GM12878 (cell line): ENCODE measurements at regions not wholly inside any gene's neighbourhood (a gene's known extent, or its start where the extent isn't known, plus 50 kb on each side); places are given as distances from the start of the nearest gene placed in this dataset.

Experiments
- BACH1 ChIP-seq: fragments of 450-650 bp; IDR thresholded peaks from 2 replicates; pipeline ENCODE4 v1.6.1; 2017; ENCODE audit warnings: mild to moderate bottlenecking, borderline replicate concordance
- EGR1 ChIP-seq, 2 experiments: IDR thresholded peaks; 1 replicate in 1 of 2; 2 replicates in 1 of 2; pipeline ENCODE4 v1.6.1; 2011 to 2012; ENCODE audit warnings: low read depth in 2 of 2, low read length in 2 of 2, borderline replicate concordance in 1 of 2, mild to moderate bottlenecking in 1 of 2, moderate library complexity in 1 of 2
- HDAC6 ChIP-seq: fragments of 200-600 bp; sonication (generic); IDR thresholded peaks from one replicate; pipeline ENCODE4 v1.8.0; 2017; ENCODE audit warnings: antibody characterized with exemption; ENCODE audit not compliant: unreplicated experiment
- IRF4 ChIP-seq: IDR thresholded peaks from 2 replicates; pipeline ENCODE4 v1.6.1; 2011; ENCODE audit warnings: low read depth, low read length
- KLF5 ChIP-seq: fragments of 450-650 bp; IDR thresholded peaks from 2 replicates; pipeline ENCODE4 v1.6.1; 2014; ENCODE audit warnings: mild to moderate bottlenecking; ENCODE audit not compliant: partially characterized antibody
- NFYA ChIP-seq: IDR thresholded peaks from 2 replicates; pipeline ENCODE4 v1.6.1; 2011; ENCODE audit warnings: low read depth, mild to moderate bottlenecking, low read length, improper control_type of control experiment, borderline replicate concordance
- PKNOX1 ChIP-seq: fragments of 450-650 bp; IDR thresholded peaks from 2 replicates; pipeline ENCODE4 v1.6.1; 2016; ENCODE audit warnings: mild to moderate bottlenecking
- RUNX3 ChIP-seq: IDR thresholded peaks from 2 replicates; pipeline ENCODE4 v1.6.1; 2012; ENCODE audit warnings: low read length, inconsistent platforms
- SMC3 ChIP-seq: IDR thresholded peaks from 2 replicates; pipeline ENCODE4 v1.6.1; 2011; ENCODE audit warnings: low read length, improper control_type of control experiment, borderline replicate concordance
- SREBF1 ChIP-seq: IDR thresholded peaks from 2 replicates; pipeline ENCODE4 v1.6.1; 2012; ENCODE audit warnings: mild to moderate bottlenecking, low read length
- WRNIP1 ChIP-seq: IDR thresholded peaks from 2 replicates; pipeline ENCODE4 v1.6.1; 2011; ENCODE audit warnings: low read depth, low read length, improper control_type of control experiment, borderline replicate concordance
- ZNF207 ChIP-seq: fragments of 450-650 bp; IDR thresholded peaks from 2 replicates; pipeline ENCODE4 v1.6.1; 2014; ENCODE audit warnings: antibody characterized with exemption, mild to moderate bottlenecking, borderline replicate concordance
- ZZZ3 ChIP-seq: IDR thresholded peaks from 2 replicates; pipeline ENCODE4 v1.6.1; 2011; ENCODE audit warnings: low read depth; ENCODE audit not compliant: control insufficient read depth, insufficient read length
- TF ChIP-seq, protein P1 (sequence below): IDR thresholded peaks from 2 replicates; pipeline ENCODE4 v1.6.1; 2011; ENCODE audit warnings: borderline replicate concordance, low read depth, mild to moderate bottlenecking, moderate library complexity, mixed read lengths, low read length; ENCODE audit not compliant: insufficient read depth; ENCODE audit errors: extremely low read length
- TF ChIP-seq, protein P2 (sequence below): fragments of 450-650 bp; formaldehyde crosslinking; IDR thresholded peaks from 2 replicates; pipeline ENCODE4 v1.4.0; 2022; ENCODE audit warnings: mild to moderate bottlenecking, moderate library complexity
- TF ChIP-seq, protein P3 (sequence below): fragments of 450-650 bp; IDR thresholded peaks from 2 replicates; pipeline ENCODE4 v1.6.1; 2017; ENCODE audit warnings: mild to moderate bottlenecking

- no peak for TF ChIP-seq WRNIP1
- no peak for TF ChIP-seq EGR1 (IDR thresholded peaks at IDR 0.05; ENCODE audit: borderline replicate concordance in 1 of 2, low read depth in 2 of 2, low read length in 2 of 2)
- no peak for TF ChIP-seq SREBF1
- no peak for TF ChIP-seq BACH1
- TF ChIP-seq NFYA = no peak
- no peak for TF ChIP-seq ZZZ3
- TF ChIP-seq SMC3 = no peak
- TF ChIP-seq PKNOX1 = no peak
- TF ChIP-seq, protein P1, sequence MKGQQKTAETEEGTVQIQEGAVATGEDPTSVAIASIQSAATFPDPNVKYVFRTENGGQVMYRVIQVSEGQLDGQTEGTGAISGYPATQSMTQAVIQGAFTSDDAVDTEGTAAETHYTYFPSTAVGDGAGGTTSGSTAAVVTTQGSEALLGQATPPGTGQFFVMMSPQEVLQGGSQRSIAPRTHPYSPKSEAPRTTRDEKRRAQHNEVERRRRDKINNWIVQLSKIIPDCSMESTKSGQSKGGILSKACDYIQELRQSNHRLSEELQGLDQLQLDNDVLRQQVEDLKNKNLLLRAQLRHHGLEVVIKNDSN = no peak
- no peak for TF ChIP-seq ZNF207
- no peak for TF ChIP-seq IRF4
- TF ChIP-seq RUNX3 = no peak
- TF ChIP-seq KLF5 = no peak
- TF ChIP-seq HDAC6 = no peak
- TF ChIP-seq, protein P2, sequence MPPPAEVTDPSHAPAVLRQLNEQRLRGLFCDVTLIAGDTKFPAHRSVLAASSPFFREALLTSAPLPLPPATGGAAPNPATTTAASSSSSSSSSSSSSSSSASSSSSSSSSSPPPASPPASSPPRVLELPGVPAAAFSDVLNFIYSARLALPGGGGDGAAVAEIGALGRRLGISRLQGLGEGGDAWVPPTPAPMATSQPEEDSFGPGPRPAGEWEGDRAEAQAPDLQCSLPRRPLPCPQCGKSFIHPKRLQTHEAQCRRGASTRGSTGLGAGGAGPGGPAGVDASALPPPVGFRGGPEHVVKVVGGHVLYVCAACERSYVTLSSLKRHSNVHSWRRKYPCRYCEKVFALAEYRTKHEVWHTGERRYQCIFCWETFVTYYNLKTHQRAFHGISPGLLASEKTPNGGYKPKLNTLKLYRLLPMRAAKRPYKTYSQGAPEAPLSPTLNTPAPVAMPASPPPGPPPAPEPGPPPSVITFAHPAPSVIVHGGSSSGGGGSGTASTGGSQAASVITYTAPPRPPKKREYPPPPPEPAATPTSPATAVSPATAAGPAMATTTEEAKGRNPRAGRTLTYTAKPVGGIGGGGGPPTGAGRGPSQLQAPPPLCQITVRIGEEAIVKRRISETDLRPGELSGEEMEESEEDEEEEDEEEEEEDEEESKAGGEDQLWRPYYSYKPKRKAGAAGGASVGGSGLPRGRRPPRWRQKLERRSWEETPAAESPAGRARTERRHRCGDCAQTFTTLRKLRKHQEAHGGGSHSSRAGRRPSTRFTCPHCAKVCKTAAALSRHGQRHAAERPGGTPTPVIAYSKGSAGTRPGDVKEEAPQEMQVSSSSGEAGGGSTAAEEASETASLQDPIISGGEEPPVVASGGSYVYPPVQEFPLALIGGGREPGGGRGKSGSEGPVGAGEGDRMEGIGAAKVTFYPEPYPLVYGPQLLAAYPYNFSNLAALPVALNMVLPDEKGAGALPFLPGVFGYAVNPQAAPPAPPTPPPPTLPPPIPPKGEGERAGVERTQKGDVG (CRISPR knock-in tag) = no peak
- TF ChIP-seq, protein P3, sequence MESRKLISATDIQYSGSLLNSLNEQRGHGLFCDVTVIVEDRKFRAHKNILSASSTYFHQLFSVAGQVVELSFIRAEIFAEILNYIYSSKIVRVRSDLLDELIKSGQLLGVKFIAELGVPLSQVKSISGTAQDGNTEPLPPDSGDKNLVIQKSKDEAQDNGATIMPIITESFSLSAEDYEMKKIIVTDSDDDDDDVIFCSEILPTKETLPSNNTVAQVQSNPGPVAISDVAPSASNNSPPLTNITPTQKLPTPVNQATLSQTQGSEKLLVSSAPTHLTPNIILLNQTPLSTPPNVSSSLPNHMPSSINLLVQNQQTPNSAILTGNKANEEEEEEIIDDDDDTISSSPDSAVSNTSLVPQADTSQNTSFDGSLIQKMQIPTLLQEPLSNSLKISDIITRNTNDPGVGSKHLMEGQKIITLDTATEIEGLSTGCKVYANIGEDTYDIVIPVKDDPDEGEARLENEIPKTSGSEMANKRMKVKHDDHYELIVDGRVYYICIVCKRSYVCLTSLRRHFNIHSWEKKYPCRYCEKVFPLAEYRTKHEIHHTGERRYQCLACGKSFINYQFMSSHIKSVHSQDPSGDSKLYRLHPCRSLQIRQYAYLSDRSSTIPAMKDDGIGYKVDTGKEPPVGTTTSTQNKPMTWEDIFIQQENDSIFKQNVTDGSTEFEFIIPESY = no peak
Measured at GRCh38 chr17:14585099-14585498, 284.2 kb downstream of the HS3ST3B1 start (continued).
